ENCODE measurements at regions not wholly inside any gene's neighbourhood (a gene's known extent, or its start where the extent isn't known, plus 50 kb on each side); places are given as distances from the start of the nearest gene placed in this dataset.

DNA sequence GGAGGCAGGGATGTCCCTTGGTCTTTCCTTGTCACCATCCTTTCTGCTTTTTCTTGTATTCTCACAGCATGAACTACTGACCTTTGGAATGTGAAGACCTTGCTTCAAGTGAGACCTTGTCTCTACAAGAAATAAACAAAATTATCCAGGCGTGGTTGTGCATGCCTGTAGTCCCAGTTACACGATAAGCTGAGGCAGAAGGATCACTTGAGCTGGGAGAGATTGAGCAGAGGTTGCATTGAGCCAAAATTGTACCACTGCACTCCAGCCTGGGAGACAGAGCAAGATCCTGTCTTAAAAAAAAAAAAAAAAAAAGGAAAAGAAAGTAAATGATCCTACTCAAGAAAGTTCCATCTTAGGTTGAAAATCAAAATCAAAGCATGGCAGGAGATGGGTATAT is 173.7 kb downstream of the IRS1 start:
- no peaks in the 10 kb centered on the region for H3K9me3 ChIP-seq
- peak overlapping the region; percentile 78 to 81 (median 80) for H3K27ac ChIP-seq
- intact Hi-C loops (cut with DNase I) = no loop called here
- H3K27me3 ChIP-seq = no peaks in the 10 kb centered on the region
- H3K4me1 ChIP-seq = peaks cover 23 to 34% of the 10 kb centered on the region in 2 donors
- peak in 1 of 2 donors; percentile 41 for TF ChIP-seq POLR2A (IDR thresholded peaks at IDR 0.05)
- TF ChIP-seq, protein P1, sequence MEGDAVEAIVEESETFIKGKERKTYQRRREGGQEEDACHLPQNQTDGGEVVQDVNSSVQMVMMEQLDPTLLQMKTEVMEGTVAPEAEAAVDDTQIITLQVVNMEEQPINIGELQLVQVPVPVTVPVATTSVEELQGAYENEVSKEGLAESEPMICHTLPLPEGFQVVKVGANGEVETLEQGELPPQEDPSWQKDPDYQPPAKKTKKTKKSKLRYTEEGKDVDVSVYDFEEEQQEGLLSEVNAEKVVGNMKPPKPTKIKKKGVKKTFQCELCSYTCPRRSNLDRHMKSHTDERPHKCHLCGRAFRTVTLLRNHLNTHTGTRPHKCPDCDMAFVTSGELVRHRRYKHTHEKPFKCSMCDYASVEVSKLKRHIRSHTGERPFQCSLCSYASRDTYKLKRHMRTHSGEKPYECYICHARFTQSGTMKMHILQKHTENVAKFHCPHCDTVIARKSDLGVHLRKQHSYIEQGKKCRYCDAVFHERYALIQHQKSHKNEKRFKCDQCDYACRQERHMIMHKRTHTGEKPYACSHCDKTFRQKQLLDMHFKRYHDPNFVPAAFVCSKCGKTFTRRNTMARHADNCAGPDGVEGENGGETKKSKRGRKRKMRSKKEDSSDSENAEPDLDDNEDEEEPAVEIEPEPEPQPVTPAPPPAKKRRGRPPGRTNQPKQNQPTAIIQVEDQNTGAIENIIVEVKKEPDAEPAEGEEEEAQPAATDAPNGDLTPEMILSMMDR (IDR thresholded peaks at IDR 0.05) = peak in 1 of 6 experiments; percentile 17
- H3K4me3 ChIP-seq (replicated peaks in 1 of 3) = no peak overlapping the region
- peak; percentile 71 to 76 for DNase-seq
- WGBS, 2 donors = 20 to 30% methylated on average over 2 of the region's 2 CpGs
- H3K36me3 ChIP-seq = no peaks in the 10 kb centered on the region

DNA sequence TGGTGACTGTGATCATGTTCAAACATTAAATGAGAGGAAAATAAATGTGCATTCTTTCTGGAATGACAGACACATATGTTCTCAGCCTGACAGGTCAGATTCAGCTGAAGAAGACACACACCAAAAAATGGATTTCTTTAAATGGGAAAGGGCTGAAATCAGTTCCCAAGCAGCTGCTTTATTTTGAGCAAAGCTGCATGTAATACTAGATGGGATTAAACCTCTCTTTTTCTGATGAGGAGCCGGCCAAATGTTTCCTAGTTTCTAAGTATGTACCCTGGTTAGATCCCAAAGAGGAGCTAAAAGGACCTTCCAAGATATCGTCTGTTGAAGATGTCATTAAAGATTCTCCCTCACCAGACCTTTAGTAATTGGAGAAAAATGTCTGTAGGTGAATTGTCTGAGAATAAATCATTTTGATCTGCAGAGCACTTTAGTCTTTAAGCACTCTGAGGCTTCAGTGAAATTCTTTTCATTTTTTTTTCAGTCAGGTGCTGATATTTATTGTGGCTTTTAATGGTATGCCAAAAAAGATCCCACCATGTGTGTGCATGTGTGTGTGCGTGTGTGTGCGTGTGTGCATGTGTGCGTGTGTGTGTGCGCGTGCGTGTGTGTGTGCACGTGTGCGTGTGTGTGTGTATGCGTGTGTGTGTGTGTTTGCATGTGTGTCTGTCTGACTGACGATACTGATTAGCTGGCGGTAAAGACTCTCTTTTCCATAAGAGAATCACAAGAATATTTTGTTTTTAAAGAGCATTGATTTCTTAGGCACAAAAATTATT is 175.8 kb downstream of the IRS1 start:
- TF ChIP-seq, protein P1 (IDR thresholded peaks at IDR 0.05) = no peak
- TF ChIP-seq POLR2A (IDR thresholded peaks at IDR 0.05) = no peak
- H3K27me3 ChIP-seq = no peaks in the 10 kb centered on the region
- H3K9me3 ChIP-seq = no peaks in the 10 kb centered on the region
- H3K27ac ChIP-seq = peak overlapping the region in 2 of 3 donors; percentile 38 to 52
- H3K4me1 ChIP-seq = peaks cover 23 to 34% of the 10 kb centered on the region in 2 donors
- H3K36me3 ChIP-seq = no peaks in the 10 kb centered on the region
- 71 to 78% methylated on average over 13 of the region's 13 CpGs for WGBS, 2 donors
- no peak for DNase-seq
- H3K4me3 ChIP-seq (replicated peaks in 1 of 3) = no peak overlapping the region
- intact Hi-C loops (cut with DNase I) = no loop called here

DNA sequence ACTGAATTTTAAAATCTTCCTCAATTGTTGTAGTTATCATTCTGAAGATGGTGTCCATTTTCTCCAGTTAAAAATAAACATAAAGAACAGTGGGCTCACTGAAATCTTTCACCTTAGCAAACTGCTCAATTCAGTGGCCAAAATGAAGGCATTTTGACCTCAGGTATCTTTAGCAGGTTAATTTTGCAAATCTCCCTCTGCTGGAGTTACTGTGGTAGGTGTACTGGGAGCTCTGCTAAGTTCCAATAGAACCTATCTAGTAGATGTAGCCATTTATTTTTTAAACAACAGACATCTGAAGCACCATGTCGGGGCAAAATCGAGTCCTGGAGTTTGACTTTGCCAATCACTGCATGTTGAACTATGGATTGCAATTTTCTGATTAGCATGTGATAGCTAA is 177.1 kb downstream of the IRS1 start:
- Histone ChIP-seq H3K4me3 (replicated peaks in 1 of 3) (no peak overlapping the region), H3K36me3 (no peaks in the 10 kb centered on the region), H3K9me3 (no peaks in the 10 kb centered on the region), H3K27me3 (no peaks in the 10 kb centered on the region), H3K4me1 (peaks cover 23 to 34% of the 10 kb centered on the region in 2 donors), H3K27ac (no peak overlapping the region)
- intact Hi-C loops (cut with DNase I) = no loop called here
- DNase-seq = no peak
- no peak for TF ChIP-seq POLR2A (IDR thresholded peaks at IDR 0.05)
- TF ChIP-seq, protein P1 (IDR thresholded peaks at IDR 0.05) = peak in 4 of 6 experiments; percentile 2 to 31 (median 22)
- WGBS, 2 donors = 90 to 98% methylated on average over 2 of the region's 2 CpGs

DNA sequence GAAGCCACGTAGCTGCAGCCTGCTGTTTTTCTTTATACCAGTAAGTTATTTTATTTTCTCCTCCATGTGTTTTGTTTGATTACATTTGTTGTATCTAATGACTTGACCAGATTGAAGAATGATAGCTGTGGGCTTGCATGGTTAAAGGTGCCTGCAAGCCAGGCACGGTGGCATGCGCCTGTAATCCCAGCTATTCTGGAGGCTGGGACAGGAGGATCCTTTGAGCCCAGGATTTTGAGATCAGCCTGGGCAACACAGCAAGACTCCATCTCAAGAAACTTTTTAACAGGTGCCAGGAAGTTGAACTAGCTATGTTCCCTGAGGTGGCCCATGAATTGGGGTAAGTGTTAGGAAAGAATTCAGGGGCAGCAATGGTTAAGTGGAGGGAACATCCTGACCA is 179.4 kb downstream of the IRS1 start:
- H3K27me3 ChIP-seq = no peaks in the 10 kb centered on the region
- no peaks in the 10 kb centered on the region for H3K9me3 ChIP-seq
- DNase-seq = no peak
- no peak for TF ChIP-seq POLR2A (IDR thresholded peaks at IDR 0.05)
- TF ChIP-seq, protein P1 (IDR thresholded peaks at IDR 0.05) = no peak
- H3K36me3 ChIP-seq = no peaks in the 10 kb centered on the region
- WGBS, 2 donors = 95 to 96% methylated on average over 3 of the region's 3 CpGs
- H3K4me3 ChIP-seq (replicated peaks in 1 of 3) = no peak overlapping the region
- H3K4me1 ChIP-seq = peaks cover 21 to 28% of the 10 kb centered on the region in 2 donors
- H3K27ac ChIP-seq = no peak overlapping the region
- intact Hi-C loops (cut with DNase I) = no loop called here

DNA sequence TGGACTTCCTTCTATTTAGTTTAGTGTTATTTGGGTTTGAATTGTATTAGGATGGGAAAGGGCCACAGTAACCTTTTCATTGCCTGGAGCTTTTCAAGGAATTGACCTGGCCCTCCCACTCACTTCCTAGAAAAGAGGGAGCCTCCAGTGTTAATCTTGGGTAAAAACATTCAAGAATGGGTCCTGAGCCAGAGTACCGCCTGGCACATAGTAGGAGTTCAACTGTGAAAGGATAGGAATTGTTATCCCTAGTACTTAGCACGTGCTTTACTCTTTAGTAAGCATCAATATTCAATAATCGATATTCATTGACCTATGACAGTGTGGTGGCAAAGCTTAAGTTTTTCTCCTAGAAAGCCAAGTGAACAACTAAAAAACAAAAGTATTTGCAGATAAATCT is 179.9 kb downstream of the IRS1 start:
- DNase-seq = no peak
- intact Hi-C loops (cut with DNase I) = no loop called here
- peaks cover 20 to 29% of the 10 kb centered on the region in 2 donors for H3K4me1 ChIP-seq
- no peaks in the 10 kb centered on the region for H3K36me3 ChIP-seq
- no peak overlapping the region for H3K27ac ChIP-seq
- H3K27me3 ChIP-seq = no peaks in the 10 kb centered on the region
- H3K9me3 ChIP-seq = no peaks in the 10 kb centered on the region
- WGBS, 2 donors = 95 to 96% methylated on average over 3 of the region's 3 CpGs
- H3K4me3 ChIP-seq (replicated peaks in 1 of 3) = no peak overlapping the region
- TF ChIP-seq POLR2A (IDR thresholded peaks at IDR 0.05) = no peak
- TF ChIP-seq, protein P1 (IDR thresholded peaks at IDR 0.05) = no peak
